Neural cell (in vitro differentiated cells): ENCODE measurements at regions not wholly inside any gene's neighbourhood (a gene's known extent, or its start where the extent isn't known, plus 50 kb on each side); places are given as distances from the start of the nearest gene placed in this dataset.

Experiments
- H2AFZ ChIP-seq: fragments of 200-600, 300-800 bp; sonication (generic), shearing (Covaris generic); 2 replicates; pipeline ENCODE4 v1.6.0; 2014; ENCODE audit warnings: low read depth, mild to moderate bottlenecking, antibody characterized with exemption, low read length, moderate library complexity
- H3F3A ChIP-seq: fragments of 200-600 bp; shearing (Covaris generic); 2 replicates; pipeline ENCODE4 v1.6.1; 2016; ENCODE audit warnings: mild to moderate bottlenecking, moderate library complexity, mixed read lengths, antibody characterized with exemption, low read length; ENCODE audit not compliant: insufficient read depth, poor library complexity, severe bottlenecking
- H3K27ac ChIP-seq: fragments of 200-600, 300-800 bp; sonication (generic), shearing (Covaris generic); 2 replicates; pipeline ENCODE4 v1.5.1; 2014; ENCODE audit warnings: mild to moderate bottlenecking, low read length, moderate library complexity
- H3K27me3 ChIP-seq: fragments of 300-800, 200-600 bp; sonication (generic), shearing (Covaris generic); 2 replicates; pipeline ENCODE4 v1.6.0; 2014; ENCODE audit warnings: mild to moderate bottlenecking, low read depth, low read length, moderate library complexity; ENCODE audit not compliant: insufficient read depth
- H3K36me3 ChIP-seq: fragments of 300-800, 200-600 bp; sonication (generic), shearing (Covaris generic); 2 replicates; pipeline ENCODE4 v1.5.1; 2014; ENCODE audit warnings: mild to moderate bottlenecking, antibody characterized with exemption, low read length, moderate library complexity; ENCODE audit not compliant: insufficient read depth
- H3K4me2 ChIP-seq: fragments of 300-800, 200-600 bp; sonication (generic), shearing (Covaris generic); 2 replicates; pipeline ENCODE4 v1.6.0; 2014; ENCODE audit warnings: mild to moderate bottlenecking, low read length
- H3K4me3 ChIP-seq: fragments of 300-800, 200-600 bp; sonication (generic), shearing (Covaris generic); 2 replicates; pipeline ENCODE4 v1.5.1; 2014; ENCODE audit warnings: mild to moderate bottlenecking, low read length, moderate library complexity
- H3K79me2 ChIP-seq: fragments of 200-600 bp; shearing (Covaris generic); replicated peaks from 2 replicates; pipeline ENCODE4 v1.6.0; 2014; ENCODE audit warnings: mild to moderate bottlenecking, low read length, moderate library complexity; ENCODE audit not compliant: insufficient read depth
- H3K9ac ChIP-seq: fragments of 300-800, 200-600 bp; sonication (generic), shearing (Covaris generic); 2 replicates; pipeline ENCODE4 v1.6.1; 2016; ENCODE audit warnings: mild to moderate bottlenecking, low read length, mixed read lengths
- H3K9me2 ChIP-seq: fragments of 200-600 bp; shearing (Covaris generic); 2 replicates; pipeline ENCODE4 v1.6.1; 2016; ENCODE audit warnings: mild to moderate bottlenecking, low read length, mixed read lengths; ENCODE audit not compliant: insufficient read depth
- H3K9me3 ChIP-seq: fragments of 200-600, 300-800 bp; sonication (generic), shearing (Covaris generic); 2 replicates; pipeline ENCODE4 v1.6.1; 2016; ENCODE audit warnings: mild to moderate bottlenecking, mixed run types, low read length, moderate library complexity, mixed read lengths
- H4K20me1 ChIP-seq: fragments of 200-600 bp; shearing (Covaris generic); 2 replicates; pipeline ENCODE4 v1.6.1; 2016; ENCODE audit warnings: mild to moderate bottlenecking, mixed run types; ENCODE audit not compliant: insufficient read depth
- CTCF ChIP-seq: fragments of 450-650 bp; IDR thresholded peaks from 2 replicates; pipeline ENCODE4 v1.5.1; 2014; ENCODE audit warnings: antibody characterized with exemption, mild to moderate bottlenecking, moderate library complexity; ENCODE audit not compliant: poor library complexity, severe bottlenecking
- EP300 ChIP-seq: fragments of 450-650 bp; conservative IDR thresholded peaks from 2 replicates; pipeline ENCODE4 v1.6.1; 2014; ENCODE audit warnings: antibody characterized with exemption, mild to moderate bottlenecking, moderate library complexity; ENCODE audit not compliant: poor library complexity, severe bottlenecking
- EZH2 ChIP-seq: fragments of 200-600, 300-800 bp; shearing (Covaris generic), sonication (generic); IDR thresholded peaks from 2 replicates; pipeline ENCODE4 v1.6.1; 2014; ENCODE audit warnings: antibody characterized with exemption, low read length, borderline replicate concordance, mild to moderate bottlenecking; ENCODE audit not compliant: insufficient read depth, poor library complexity, severe bottlenecking
- MXI1 ChIP-seq: fragments of 450-650 bp; conservative IDR thresholded peaks from 2 replicates; pipeline ENCODE4 v1.6.1; 2014; ENCODE audit warnings: antibody characterized with exemption, mild to moderate bottlenecking; ENCODE audit not compliant: poor library complexity, severe bottlenecking
- POLR2AphosphoS5 ChIP-seq: IDR thresholded peaks from 2 replicates; pipeline ENCODE4 v1.6.1; 2012
- RAD21 ChIP-seq: fragments of 450-650 bp; conservative IDR thresholded peaks from 2 replicates; pipeline ENCODE4 v1.6.1; 2014; ENCODE audit warnings: antibody characterized with exemption, mild to moderate bottlenecking, moderate library complexity
- REST ChIP-seq: IDR thresholded peaks from 2 replicates; pipeline ENCODE4 v1.6.1; 2012; ENCODE audit warnings: borderline replicate concordance
- SMC3 ChIP-seq: fragments of 450-650 bp; conservative IDR thresholded peaks from 2 replicates; pipeline ENCODE4 v1.6.1; 2014; ENCODE audit warnings: antibody characterized with exemption, mild to moderate bottlenecking, moderate library complexity; ENCODE audit not compliant: poor library complexity
- TAF1 ChIP-seq: IDR thresholded peaks from 2 replicates; pipeline ENCODE4 v1.6.1; 2012; ENCODE audit warnings: low read depth

- Histone ChIP-seq H2AFZ (no peak overlapping the region), H3K27ac (no peak overlapping the region), H3K27me3 (no peaks in the 10 kb centered on the region), H3K36me3 (no peaks in the 10 kb centered on the region), H3F3A (no peaks in the 10 kb centered on the region), H4K20me1 (no peaks in the 10 kb centered on the region), H3K9ac (no peak overlapping the region), H3K4me2 (no peak overlapping the region), H3K9me2 (no peaks in the 10 kb centered on the region), H3K9me3 (no peaks in the 10 kb centered on the region), H3K4me3 (no peak overlapping the region), H3K79me2 (no peaks in the 10 kb centered on the region)
- TF ChIP-seq EP300 (no peak), POLR2AphosphoS5 (no peak), SMC3 (no peak), MXI1 (no peak), EZH2 (no peak), TAF1 (no peak), REST (no peak), RAD21 (no peak), CTCF (no peak)
Measured at GRCh38 chr13:84303035-84303434, 420.8 kb upstream of the SLITRK1 start.

- H2AFZ ChIP-seq = no peak overlapping the region
- no peaks in the 10 kb centered on the region for H3K36me3 ChIP-seq
- H3K27me3 ChIP-seq = no peaks in the 10 kb centered on the region
- no peaks in the 10 kb centered on the region for H3K9me2 ChIP-seq
- H3K9ac ChIP-seq = no peak overlapping the region
- H4K20me1 ChIP-seq = no peaks in the 10 kb centered on the region
- H3K4me2 ChIP-seq = no peak overlapping the region
- H3K79me2 ChIP-seq = no peaks in the 10 kb centered on the region
- no peak overlapping the region for H3K27ac ChIP-seq
- TF ChIP-seq TAF1 (no peak), CTCF (no peak), MXI1 (no peak), SMC3 (no peak), EP300 (no peak), REST (no peak), POLR2AphosphoS5 (no peak), EZH2 (no peak), RAD21 (no peak)
- H3K9me3 ChIP-seq = no peaks in the 10 kb centered on the region
- no peak overlapping the region for H3K4me3 ChIP-seq
- H3F3A ChIP-seq = no peaks in the 10 kb centered on the region
Measured at GRCh38 chr13:84297251-84297650, 415.0 kb upstream of the SLITRK1 start.
